ENCODE measurements at regions not wholly inside any gene's neighbourhood (a gene's known extent, or its start where the extent isn't known, plus 50 kb on each side); places are given as distances from the start of the nearest gene placed in this dataset.

DNA sequence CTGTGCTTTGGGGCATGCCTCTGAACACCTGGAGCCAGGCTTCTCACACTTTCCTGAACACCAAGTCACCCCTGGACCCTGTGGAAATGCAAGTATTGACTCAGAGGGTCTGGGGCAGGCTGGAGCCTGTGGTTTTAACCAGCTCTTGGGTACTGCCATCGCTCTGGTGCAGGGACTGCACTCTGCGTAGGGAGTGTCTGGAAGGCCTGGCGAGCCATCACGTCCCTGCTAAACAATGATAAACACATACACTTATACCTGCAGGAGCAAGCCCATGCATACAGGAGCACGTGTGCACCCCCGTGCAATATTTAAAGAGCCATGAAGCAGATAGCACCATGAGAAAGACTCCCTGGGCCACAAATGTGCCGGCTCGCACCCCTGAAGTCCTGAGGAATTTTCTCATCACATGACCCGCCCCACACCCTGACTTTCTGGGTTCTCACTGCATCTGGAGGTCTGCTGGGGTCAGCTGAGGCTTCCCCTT is 267.7 kb downstream of the GADD45G start:
- H3K27ac ChIP-seq, result peak overlapping the region; percentile 89
- TF ChIP-seq, protein P1, sequence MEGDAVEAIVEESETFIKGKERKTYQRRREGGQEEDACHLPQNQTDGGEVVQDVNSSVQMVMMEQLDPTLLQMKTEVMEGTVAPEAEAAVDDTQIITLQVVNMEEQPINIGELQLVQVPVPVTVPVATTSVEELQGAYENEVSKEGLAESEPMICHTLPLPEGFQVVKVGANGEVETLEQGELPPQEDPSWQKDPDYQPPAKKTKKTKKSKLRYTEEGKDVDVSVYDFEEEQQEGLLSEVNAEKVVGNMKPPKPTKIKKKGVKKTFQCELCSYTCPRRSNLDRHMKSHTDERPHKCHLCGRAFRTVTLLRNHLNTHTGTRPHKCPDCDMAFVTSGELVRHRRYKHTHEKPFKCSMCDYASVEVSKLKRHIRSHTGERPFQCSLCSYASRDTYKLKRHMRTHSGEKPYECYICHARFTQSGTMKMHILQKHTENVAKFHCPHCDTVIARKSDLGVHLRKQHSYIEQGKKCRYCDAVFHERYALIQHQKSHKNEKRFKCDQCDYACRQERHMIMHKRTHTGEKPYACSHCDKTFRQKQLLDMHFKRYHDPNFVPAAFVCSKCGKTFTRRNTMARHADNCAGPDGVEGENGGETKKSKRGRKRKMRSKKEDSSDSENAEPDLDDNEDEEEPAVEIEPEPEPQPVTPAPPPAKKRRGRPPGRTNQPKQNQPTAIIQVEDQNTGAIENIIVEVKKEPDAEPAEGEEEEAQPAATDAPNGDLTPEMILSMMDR (IDR thresholded peaks at IDR 0.05; ENCODE audit: low read depth, low read length), result no peak
- no peak for DNase-seq (ENCODE audit: low read depth in 1 of 2, low spot score in 1 of 2)
- H3K4me1 ChIP-seq (ENCODE audit: low read depth), result peaks cover 41% of the 10 kb centered on the region
- H3K9me3 ChIP-seq (ENCODE audit: low read depth), result no peaks in the 10 kb centered on the region
- no peaks in the 10 kb centered on the region for H3K36me3 ChIP-seq
- H3K4me3 ChIP-seq, result no peak overlapping the region
- H3K27me3 ChIP-seq, result no peaks in the 10 kb centered on the region

DNA sequence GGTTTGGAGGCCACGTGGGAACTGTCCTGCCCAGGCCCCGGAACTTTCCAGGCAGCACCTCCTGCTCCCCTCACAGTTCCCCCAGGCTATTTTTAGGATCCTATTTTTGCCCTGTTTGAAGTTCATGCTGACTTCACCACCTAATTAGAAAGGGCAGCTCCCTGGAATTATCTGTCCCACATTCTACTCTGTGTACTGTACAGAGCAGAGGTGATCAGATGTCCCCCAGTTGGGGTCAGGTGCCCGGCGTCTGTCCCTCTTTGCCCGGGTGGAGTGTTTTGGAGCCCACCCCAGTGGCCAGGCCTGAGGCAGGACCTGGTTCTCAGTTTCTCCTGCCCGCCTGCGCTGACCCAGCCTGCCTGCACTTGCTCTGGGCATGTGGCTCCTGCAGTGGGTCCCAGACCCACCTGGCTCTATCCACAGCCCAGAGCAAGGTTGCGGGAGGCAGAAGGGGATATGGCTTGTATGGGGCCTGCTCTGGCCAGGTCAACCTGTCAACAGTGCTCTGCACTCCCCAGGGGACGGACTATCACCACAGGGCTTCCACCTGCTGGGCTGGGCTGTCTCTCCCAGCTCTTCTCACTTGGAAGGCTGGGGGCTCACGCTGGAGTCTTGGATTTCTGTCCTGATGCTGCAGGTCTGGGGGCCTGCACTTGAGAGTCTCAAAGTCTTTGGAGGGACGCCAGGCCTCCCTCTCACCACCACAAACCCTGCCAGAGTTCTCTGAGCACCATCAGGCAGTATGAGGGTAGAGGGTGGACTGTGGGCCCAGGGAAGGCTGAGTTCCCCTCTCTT is 268.3 kb downstream of the GADD45G start:
- H3K27me3 ChIP-seq, result no peaks in the 10 kb centered on the region
- no peaks in the 10 kb centered on the region for H3K9me3 ChIP-seq (ENCODE audit: low read depth)
- no peaks in the 10 kb centered on the region for H3K36me3 ChIP-seq
- TF ChIP-seq, protein P1 (IDR thresholded peaks at IDR 0.05; ENCODE audit: low read depth, low read length), result no peak
- H3K27ac ChIP-seq, result peak overlapping the region; percentile 89
- peaks cover 41% of the 10 kb centered on the region for H3K4me1 ChIP-seq (ENCODE audit: low read depth)
- H3K4me3 ChIP-seq, result no peak overlapping the region
- peak in 1 of 2 donors; percentile 43 for DNase-seq (ENCODE audit: low read depth in 1 of 2, low spot score in 1 of 2)

DNA sequence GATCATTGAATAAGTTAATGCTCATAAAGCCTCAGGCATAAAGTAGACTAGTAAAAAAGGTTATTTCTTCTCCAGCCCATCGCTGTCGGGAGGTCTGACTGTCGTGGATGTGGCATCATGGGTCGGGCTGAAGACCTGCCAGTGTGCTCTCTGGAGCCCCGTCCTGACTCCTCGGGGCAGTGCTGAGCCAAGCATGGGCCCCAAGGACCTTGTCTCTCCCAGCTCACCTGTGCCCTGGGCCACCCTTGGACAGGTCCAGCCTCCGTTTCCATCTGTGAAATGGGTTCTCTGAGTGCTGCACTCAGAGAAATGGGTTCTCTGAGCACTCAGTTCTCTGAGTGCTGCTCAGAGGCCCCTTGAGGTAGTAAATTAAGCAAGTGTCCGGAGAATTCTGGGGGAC is 269.0 kb downstream of the GADD45G start:
- peaks cover 41% of the 10 kb centered on the region for H3K4me1 ChIP-seq (ENCODE audit: low read depth)
- TF ChIP-seq, protein P1 (IDR thresholded peaks at IDR 0.05; ENCODE audit: low read depth, low read length), result no peak

DNA sequence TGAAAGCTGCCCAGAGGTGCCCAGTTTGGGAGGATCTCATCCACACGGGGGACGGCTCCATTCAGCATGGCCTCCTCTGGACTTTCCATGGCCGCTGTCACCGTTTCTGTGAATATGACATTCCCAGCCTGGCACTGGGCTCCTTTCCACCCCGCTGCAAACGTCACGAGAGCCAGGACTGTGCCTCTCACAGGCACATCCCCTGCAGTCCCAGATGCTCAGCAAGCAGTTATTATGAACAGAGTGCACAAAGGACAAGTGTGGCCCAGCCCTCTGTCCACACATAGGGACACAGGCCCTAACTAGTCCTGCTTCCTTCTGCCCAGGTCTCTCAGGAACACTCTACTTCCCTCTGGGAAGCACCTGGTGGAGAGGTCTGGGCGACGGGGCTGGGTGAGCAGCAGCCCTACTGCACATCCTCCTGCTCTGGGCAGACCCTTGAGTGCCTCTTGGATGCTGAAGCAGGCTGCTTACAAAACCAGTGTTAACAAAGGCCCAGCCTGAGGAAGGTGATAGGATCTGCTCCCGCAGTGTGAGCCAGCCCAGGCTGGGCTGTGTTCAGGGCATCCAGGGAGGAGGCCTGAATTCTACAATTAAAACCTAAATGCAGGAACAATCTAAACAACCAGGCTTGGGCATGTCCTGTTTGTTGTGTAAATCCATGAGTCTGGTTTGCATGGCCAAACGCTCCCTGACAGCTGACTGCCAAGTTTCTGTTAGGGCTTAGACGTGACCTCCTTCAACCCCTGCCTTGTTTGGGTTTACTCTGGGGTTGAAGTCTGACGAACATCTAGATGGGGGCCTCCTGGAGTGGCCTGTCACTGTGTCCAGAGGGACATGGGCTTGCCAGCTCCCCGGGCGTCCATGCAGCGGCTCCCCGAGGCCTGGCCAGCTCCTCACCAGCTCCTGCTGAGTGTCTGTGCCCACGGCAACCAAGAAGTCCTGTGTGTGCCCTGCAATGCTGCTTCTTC is 269.8 kb downstream of the GADD45G start:
- no peaks in the 10 kb centered on the region for H3K27me3 ChIP-seq
- peak overlapping the region; percentile 53 for H3K27ac ChIP-seq
- peaks cover 41% of the 10 kb centered on the region for H3K4me1 ChIP-seq (ENCODE audit: low read depth)

More for the DNA sequence above, 269.0 kb downstream of the GADD45G start:
- no peak for DNase-seq (ENCODE audit: low read depth in 1 of 2, low spot score in 1 of 2)
- H3K27ac ChIP-seq, result peak overlapping the region; percentile 89
- H3K9me3 ChIP-seq (ENCODE audit: low read depth), result no peaks in the 10 kb centered on the region
- no peak overlapping the region for H3K4me3 ChIP-seq
- no peaks in the 10 kb centered on the region for H3K36me3 ChIP-seq
- no peaks in the 10 kb centered on the region for H3K27me3 ChIP-seq

More for the DNA sequence above, 269.8 kb downstream of the GADD45G start:
- no peaks in the 10 kb centered on the region for H3K36me3 ChIP-seq
- TF ChIP-seq, protein P1 (IDR thresholded peaks at IDR 0.05; ENCODE audit: low read depth, low read length), result no peak
- no peak for DNase-seq (ENCODE audit: low read depth in 1 of 2, low spot score in 1 of 2)
- H3K9me3 ChIP-seq (ENCODE audit: low read depth), result no peaks in the 10 kb centered on the region
- no peak overlapping the region for H3K4me3 ChIP-seq

Data from cardiac muscle cell (in vitro differentiated cells and primary cell).